ENCODE measurements at regions not wholly inside any gene's neighbourhood (a gene's known extent, or its start where the extent isn't known, plus 50 kb on each side); places are given as distances from the start of the nearest gene placed in this dataset.

GRCh38 chr11:112670806-112671570 is 290.2 kb upstream of the NCAM1 start:
- no peak for TF ChIP-seq CTCF (IDR thresholded peaks at IDR 0.05)
- no peak for TF ChIP-seq SIN3A (IDR thresholded peaks at IDR 0.05; ENCODE audit: borderline replicate concordance, insufficient read depth, low read depth, low read length)
- no peak for TF ChIP-seq POLR2AphosphoS5 (IDR thresholded peaks at IDR 0.05; ENCODE audit: low read depth, low read length)
- no peak for TF ChIP-seq REST (IDR thresholded peaks at IDR 0.05; ENCODE audit: insufficient read depth in 1 of 2, low read depth in 2 of 2, low read length in 1 of 2)
- no peak for TF ChIP-seq TCF7L2 (IDR thresholded peaks at IDR 0.05; ENCODE audit: low read depth, low read length)
